Activated CD8-positive, alpha-beta T cell treated with anti-CD3 and anti-CD28 coated beads for 36 hours (primary cell): ENCODE measurements at regions not wholly inside any gene's neighbourhood (a gene's known extent, or its start where the extent isn't known, plus 50 kb on each side); places are given as distances from the start of the nearest gene placed in this dataset.

Source experiments
- ATAC-seq: fragments of 200-7000 bp; cut with Tn5 transposase; one replicate; pipeline ENCODE4 v1.10.0; 2021; ENCODE audit warnings: mild to moderate bottlenecking, moderate library complexity
- CTCF ChIA-PET: fragments of 350-600 bp; sonication (Branson Sonifier 250); formaldehyde crosslinking; loops from one replicate; lab custom pipeline; 2021; ENCODE audit warnings: antibody characterized with exemption; lab: Charles Lee
- POLR2A ChIA-PET: fragments of 350-600 bp; sonication (Branson Sonifier 250); formaldehyde crosslinking; loops from one replicate; lab custom pipeline; 2021; ENCODE audit warnings: antibody characterized with exemption; lab: Charles Lee
- DNase-seq: peaks from one replicate; pipeline ENCODE4 v3.0.0-alpha.2; 2020
- H3K27ac Mint-ChIP-seq: one replicate; pipeline ENCODE4 v1.8.0; 2021; ENCODE audit warnings: mild to moderate bottlenecking, mixed read lengths
- H3K27me3 Mint-ChIP-seq: one replicate; pipeline ENCODE4 v1.8.0; 2021; ENCODE audit warnings: mixed read lengths
- H3K36me3 Mint-ChIP-seq: one replicate; pipeline ENCODE4 v1.8.0; 2021; ENCODE audit warnings: low read depth, mixed read lengths
- H3K4me1 Mint-ChIP-seq: one replicate; pipeline ENCODE4 v1.8.0; 2021; ENCODE audit warnings: low read depth, mixed read lengths
- H3K4me3 Mint-ChIP-seq: one replicate; pipeline ENCODE4 v1.8.0; 2021; ENCODE audit warnings: mild to moderate bottlenecking, moderate library complexity, mixed read lengths
- H3K9me3 Mint-ChIP-seq: one replicate; pipeline ENCODE4 v1.8.0; 2021; ENCODE audit warnings: mixed read lengths
- CTCF ChIP-seq: fragments of 200-600 bp; IDR thresholded peaks from one replicate; pipeline ENCODE4 v1.8.0; 2022; ENCODE audit warnings: antibody characterized with exemption, mild to moderate bottlenecking
- intact Hi-C: fragments of 100-400 bp; cut with micrococcal nuclease; formaldehyde crosslinking; loops from one replicate; pipeline ENCODE4 v1.10.0; 2022

DNA sequence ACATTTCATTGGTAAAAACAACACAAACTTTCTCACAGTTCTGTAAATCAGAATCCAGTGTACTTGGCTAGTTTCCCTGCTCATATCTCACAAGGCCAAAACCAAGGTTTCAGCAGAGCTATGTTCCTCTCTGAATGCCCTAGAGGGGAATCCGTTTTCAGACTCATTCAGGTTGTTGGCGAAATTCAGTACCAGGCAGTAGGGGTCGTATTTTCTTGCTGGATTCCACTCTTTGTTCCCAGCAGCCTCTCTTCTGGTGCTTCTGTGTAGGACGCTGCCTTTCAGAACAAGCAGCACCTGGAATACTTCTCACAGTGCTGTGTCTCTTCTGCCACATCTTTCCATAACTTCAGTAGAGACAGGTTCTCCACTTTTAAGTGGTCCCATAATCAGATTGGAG lies 351.9 kb downstream of the PCDH18 start:
- CTCF ChIA-PET = no interaction called here
- Mint-ChIP-seq H3K27ac (no peak overlapping the region), H3K27me3 (no peaks in the 10 kb centered on the region), H3K4me1 (no peaks in the 10 kb centered on the region), H3K4me3 (no peak overlapping the region), H3K36me3 (no peaks in the 10 kb centered on the region), H3K9me3 (no peaks in the 10 kb centered on the region)
- no peak for DNase-seq
- ATAC-seq = no peak
- no peak for TF ChIP-seq CTCF
- intact Hi-C loops = no loop called here
- POLR2A ChIA-PET = no interaction called here

- no peaks in the 10 kb centered on the region for H3K36me3 Mint-ChIP-seq
- no peak for ATAC-seq
- intact Hi-C loops = no loop called here
Measured at GRCh38 chr4:137156807-137157206, 375.5 kb downstream of the PCDH18 start.

GRCh38 chr4:137156054-137156453 lies 376.2 kb downstream of the PCDH18 start:
- no peak overlapping the region for H3K4me3 Mint-ChIP-seq

More at GRCh38 chr4:137156807-137157206, 375.5 kb downstream of the PCDH18 start:
- Mint-ChIP-seq H3K4me3 (no peak overlapping the region), H3K27me3 (no peaks in the 10 kb centered on the region), H3K4me1 (no peaks in the 10 kb centered on the region), H3K27ac (no peak overlapping the region), H3K9me3 (no peaks in the 10 kb centered on the region)
- TF ChIP-seq CTCF = no peak
- ChIA-PET CTCF (no interaction called here), POLR2A (no interaction called here)
- no peak for DNase-seq

GRCh38 chr4:137131201-137131600 lies 401.1 kb downstream of the PCDH18 start:
- H3K27ac Mint-ChIP-seq = no peak overlapping the region
- no peak for TF ChIP-seq CTCF
- ChIA-PET POLR2A (no interaction called here), CTCF (interaction anchor here (1.5 kb wide), 1 partner anchor 10 kb away, joined by 3 read pairs; no protein-coding TSS in a partner anchor)
- no peak for DNase-seq
- H3K36me3 Mint-ChIP-seq = no peaks in the 10 kb centered on the region
- H3K4me1 Mint-ChIP-seq = no peaks in the 10 kb centered on the region
- H3K9me3 Mint-ChIP-seq = peaks cover 2% of the 10 kb centered on the region
- H3K27me3 Mint-ChIP-seq = no peaks in the 10 kb centered on the region
- H3K4me3 Mint-ChIP-seq = no peak overlapping the region
- intact Hi-C loops = no loop called here
- ATAC-seq = no peak

More at GRCh38 chr4:137156054-137156453, 376.2 kb downstream of the PCDH18 start:
- no peak for ATAC-seq
- no peaks in the 10 kb centered on the region for H3K27me3 Mint-ChIP-seq
- CTCF ChIA-PET = no interaction called here
- no peak overlapping the region for H3K27ac Mint-ChIP-seq
- TF ChIP-seq CTCF = no peak
- POLR2A ChIA-PET = no interaction called here
- DNase-seq = no peak
- no peaks in the 10 kb centered on the region for H3K9me3 Mint-ChIP-seq
- H3K4me1 Mint-ChIP-seq = no peaks in the 10 kb centered on the region
- intact Hi-C loops = no loop called here
- no peaks in the 10 kb centered on the region for H3K36me3 Mint-ChIP-seq

DNA sequence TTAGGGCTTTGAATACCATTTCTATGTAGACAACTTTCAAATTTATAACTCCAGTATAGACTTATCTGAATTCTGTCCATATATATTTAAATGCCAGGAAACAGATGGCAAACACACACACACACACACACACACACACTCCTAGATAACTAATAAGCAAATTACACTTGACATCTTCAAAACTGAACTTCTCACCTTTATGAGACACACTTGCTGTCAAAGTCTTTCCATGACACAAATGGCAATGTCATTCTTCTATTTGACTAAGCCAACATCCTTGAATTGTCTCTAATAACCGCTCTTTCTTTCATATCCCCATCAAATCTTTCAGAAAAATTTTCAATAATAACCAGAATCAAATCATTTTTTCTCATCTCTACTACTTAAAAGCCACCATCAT lies 402.4 kb downstream of the PCDH18 start:
- Mint-ChIP-seq H3K4me3 (no peak overlapping the region), H3K4me1 (no peaks in the 10 kb centered on the region), H3K27ac (no peak overlapping the region), H3K27me3 (no peaks in the 10 kb centered on the region), H3K9me3 (peaks cover 2% of the 10 kb centered on the region), H3K36me3 (no peaks in the 10 kb centered on the region)
- intact Hi-C loops = no loop called here
- no peak for ATAC-seq
- POLR2A ChIA-PET = no interaction called here
- CTCF ChIA-PET = no interaction called here
- no peak for DNase-seq
- no peak for TF ChIP-seq CTCF
